ENCODE measurements at regions not wholly inside any gene's neighbourhood (a gene's known extent, or its start where the extent isn't known, plus 50 kb on each side); places are given as distances from the start of the nearest gene placed in this dataset.

GRCh38 chr2:85954590-85955458 is 66.0 kb upstream of the ST3GAL5 start (continued):
- TF ChIP-seq REST (IDR thresholded peaks at IDR 0.05; ENCODE audit: low read depth, low read length) (no peak), SIX5 (IDR thresholded peaks at IDR 0.05; ENCODE audit: low read depth, low read length, severe bottlenecking) (no peak), ZNF687 (IDR thresholded peaks at IDR 0.05) (no peak), PKNOX1 (IDR thresholded peaks at IDR 0.05) (no peak), IKZF1 (conservative IDR thresholded peaks at IDR 0.05) (no peak), EGR1 (IDR thresholded peaks at IDR 0.05; ENCODE audit: borderline replicate concordance in 1 of 2, low read depth in 2 of 2, low read length in 2 of 2) (no peak)

Measured in GM12878 (cell line).